ENCODE measurements at regions not wholly inside any gene's neighbourhood (a gene's known extent, or its start where the extent isn't known, plus 50 kb on each side); places are given as distances from the start of the nearest gene placed in this dataset.

GRCh38 chr4:130608121-130608520 lies 1512.2 kb downstream of the C4orf33 start:
- no peak for DNase-seq (ENCODE audit: low spot score)
- in situ Hi-C loops (cut with MboI; ENCODE audit: low pct_unique_long_range_greater_than_20kb, low sequenced_read_pairs, unreplicated experiment) = no loop called here
- no peak for TF ChIP-seq CTCF (IDR thresholded peaks at IDR 0.05; ENCODE audit: extremely low read depth, insufficient read depth, missing control alignments)

- no peak for TF ChIP-seq CTCF (IDR thresholded peaks at IDR 0.05; ENCODE audit: extremely low read depth, insufficient read depth, missing control alignments)
- in situ Hi-C loops (cut with MboI; ENCODE audit: low pct_unique_long_range_greater_than_20kb, low sequenced_read_pairs, unreplicated experiment) = no loop called here
- DNase-seq (ENCODE audit: low spot score) = no peak
Measured at GRCh38 chr4:130628531-130628930, 1532.6 kb downstream of the C4orf33 start.

GRCh38 chr4:130632731-130633604 lies 1537.0 kb downstream of the C4orf33 start:
- in situ Hi-C loops (cut with MboI; ENCODE audit: low pct_unique_long_range_greater_than_20kb, low sequenced_read_pairs, unreplicated experiment) = no loop called here
- no peak for DNase-seq (ENCODE audit: low spot score)
- TF ChIP-seq CTCF (IDR thresholded peaks at IDR 0.05; ENCODE audit: extremely low read depth, insufficient read depth, missing control alignments) = no peak

- no peak for TF ChIP-seq CTCF (IDR thresholded peaks at IDR 0.05; ENCODE audit: extremely low read depth, insufficient read depth, missing control alignments)
- in situ Hi-C loops (cut with MboI; ENCODE audit: low pct_unique_long_range_greater_than_20kb, low sequenced_read_pairs, unreplicated experiment) = no loop called here
- DNase-seq (ENCODE audit: low spot score) = no peak
Measured at GRCh38 chr4:130636486-130636885, 1540.5 kb downstream of the C4orf33 start.

- DNase-seq (ENCODE audit: low spot score) = no peak
- in situ Hi-C loops (cut with MboI; ENCODE audit: low pct_unique_long_range_greater_than_20kb, low sequenced_read_pairs, unreplicated experiment) = no loop called here
- no peak for TF ChIP-seq CTCF (IDR thresholded peaks at IDR 0.05; ENCODE audit: extremely low read depth, insufficient read depth, missing control alignments)
Measured at GRCh38 chr4:130640592-130640991, 1544.6 kb downstream of the C4orf33 start.

GRCh38 chr4:130646886-130647285 lies 1550.9 kb downstream of the C4orf33 start:
- in situ Hi-C loops (cut with MboI; ENCODE audit: low pct_unique_long_range_greater_than_20kb, low sequenced_read_pairs, unreplicated experiment) = no loop called here
- no peak for DNase-seq (ENCODE audit: low spot score)
- no peak for TF ChIP-seq CTCF (IDR thresholded peaks at IDR 0.05; ENCODE audit: extremely low read depth, insufficient read depth, missing control alignments)

All from GM13977 (cell line).